ENCODE measurements at regions not wholly inside any gene's neighbourhood (a gene's known extent, or its start where the extent isn't known, plus 50 kb on each side); places are given as distances from the start of the nearest gene placed in this dataset.

GRCh38 chr22:44583061-44583760 lies 85.2 kb upstream of the RTL6 start (continued):
- no peak for TF ChIP-seq ZBTB4 (CRISPR knock-in tag; IDR thresholded peaks at IDR 0.05)
- no peak for TF ChIP-seq DPF2 (IDR thresholded peaks at IDR 0.05)
- no peak for TF ChIP-seq SPI1 (IDR thresholded peaks at IDR 0.05; ENCODE audit: borderline replicate concordance, insufficient read depth, low read depth, low read length)
- no peak for TF ChIP-seq NKRF (conservative IDR thresholded peaks at IDR 0.05)
- TF ChIP-seq ZBED1 (IDR thresholded peaks at IDR 0.05; ENCODE audit: borderline replicate concordance) = no peak
- TF ChIP-seq ZNF207 (IDR thresholded peaks at IDR 0.05; ENCODE audit: borderline replicate concordance) = no peak
- TF ChIP-seq IRF4 (IDR thresholded peaks at IDR 0.05; ENCODE audit: low read depth, low read length) = no peak
- no peak for TF ChIP-seq TCF12 (IDR thresholded peaks at IDR 0.05; ENCODE audit: low read depth, low read length)
